IPS DF 19.7 (cell line): ENCODE measurements at regions not wholly inside any gene's neighbourhood (a gene's known extent, or its start where the extent isn't known, plus 50 kb on each side); places are given as distances from the start of the nearest gene placed in this dataset.
A peak's percentile ranks its signal among the peaks of the same experiment; 100 is the strongest.
"Not testable (repeated sequence)": the region's sequence is repeated elsewhere in the genome, so short reads cannot be mapped to it uniquely, and the experiment has no call there.

Experiments used
- DNase-seq: peaks from one replicate; pipeline ENCODE4 v3.0.0-alpha.2; 2013; ENCODE audit warnings: low read depth, low spot score

DNA sequence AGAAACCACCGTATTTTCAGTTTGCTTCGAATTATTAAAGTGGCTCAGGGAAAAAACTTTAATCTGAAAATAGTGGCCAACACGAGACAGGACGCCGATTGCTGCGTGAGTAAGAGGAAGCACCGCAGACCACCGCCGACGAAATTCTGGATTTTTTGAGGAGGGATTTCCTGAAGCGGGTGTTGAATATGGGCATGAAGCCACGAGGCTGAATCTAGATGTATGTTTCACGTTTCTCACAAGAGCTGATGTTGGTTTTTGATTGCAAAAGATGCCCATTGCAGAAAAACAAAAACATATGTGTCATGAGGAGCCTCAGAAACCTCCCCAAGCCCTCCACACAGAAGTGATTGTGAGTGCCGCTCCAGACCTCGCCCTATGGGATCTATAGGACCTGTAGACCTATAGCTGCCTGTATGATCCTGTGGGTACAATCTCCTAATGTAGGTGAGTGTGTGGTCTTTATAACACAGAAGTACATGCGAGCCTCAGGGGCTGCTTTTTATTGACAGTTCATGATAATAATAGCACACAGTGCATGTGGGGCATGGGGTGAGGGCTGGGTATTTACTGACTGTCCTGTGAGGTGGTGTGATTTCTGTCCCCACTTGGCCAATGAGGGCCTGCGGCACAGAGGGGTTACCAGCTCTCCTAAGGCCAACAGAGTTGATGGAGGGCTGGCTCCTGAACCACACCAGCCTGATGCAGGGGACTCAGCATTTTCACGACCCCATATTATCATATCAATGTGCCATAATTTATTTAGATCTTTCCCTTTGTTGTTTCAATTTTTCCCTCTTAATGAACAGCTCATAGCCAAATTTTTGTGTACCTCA, 243.9 kb downstream of the DLL1 start:
- DNase-seq, result no peak

DNA sequence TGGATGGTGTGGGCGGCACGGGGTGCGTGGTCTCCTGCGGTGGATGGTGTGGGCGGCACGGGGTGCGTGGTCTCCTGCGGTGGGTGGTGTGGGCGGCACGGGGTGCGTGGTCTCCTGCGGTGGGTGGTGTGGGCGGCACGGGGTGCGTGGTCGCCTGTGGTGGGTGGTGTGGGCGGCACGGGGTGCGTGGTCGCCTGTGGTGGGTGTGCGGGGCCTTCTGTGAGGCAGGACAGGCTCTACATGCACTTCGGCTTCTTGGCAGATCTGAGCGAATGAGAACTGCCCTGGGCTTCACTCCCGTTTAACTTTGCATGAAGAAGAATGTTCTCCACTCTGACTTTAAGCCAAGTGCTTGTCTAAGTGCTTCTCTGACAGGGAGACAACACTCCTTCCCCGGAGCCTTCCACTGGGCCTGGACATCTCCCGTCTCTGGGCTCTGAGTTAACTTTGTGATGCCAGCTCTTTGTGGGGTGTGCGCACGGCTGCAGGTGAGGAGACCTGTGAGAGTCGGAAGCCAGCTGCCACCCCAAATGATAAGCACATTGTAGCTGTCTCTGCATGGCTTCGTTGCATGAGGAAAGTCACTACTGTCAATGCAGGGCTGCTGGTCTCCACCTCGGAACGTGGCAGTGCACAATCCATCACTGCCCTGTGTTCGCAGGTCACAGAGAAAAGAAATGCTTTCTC, 244.8 kb downstream of the DLL1 start:
- DNase-seq, result no peak

GRCh38 chr6:170045563-170045960, 245.3 kb downstream of the DLL1 start:
- no peak for DNase-seq

- no peak for DNase-seq
These were observed 245.9 kb downstream of the DLL1 start for GRCh38 chr6:170044836-170045562.

DNA sequence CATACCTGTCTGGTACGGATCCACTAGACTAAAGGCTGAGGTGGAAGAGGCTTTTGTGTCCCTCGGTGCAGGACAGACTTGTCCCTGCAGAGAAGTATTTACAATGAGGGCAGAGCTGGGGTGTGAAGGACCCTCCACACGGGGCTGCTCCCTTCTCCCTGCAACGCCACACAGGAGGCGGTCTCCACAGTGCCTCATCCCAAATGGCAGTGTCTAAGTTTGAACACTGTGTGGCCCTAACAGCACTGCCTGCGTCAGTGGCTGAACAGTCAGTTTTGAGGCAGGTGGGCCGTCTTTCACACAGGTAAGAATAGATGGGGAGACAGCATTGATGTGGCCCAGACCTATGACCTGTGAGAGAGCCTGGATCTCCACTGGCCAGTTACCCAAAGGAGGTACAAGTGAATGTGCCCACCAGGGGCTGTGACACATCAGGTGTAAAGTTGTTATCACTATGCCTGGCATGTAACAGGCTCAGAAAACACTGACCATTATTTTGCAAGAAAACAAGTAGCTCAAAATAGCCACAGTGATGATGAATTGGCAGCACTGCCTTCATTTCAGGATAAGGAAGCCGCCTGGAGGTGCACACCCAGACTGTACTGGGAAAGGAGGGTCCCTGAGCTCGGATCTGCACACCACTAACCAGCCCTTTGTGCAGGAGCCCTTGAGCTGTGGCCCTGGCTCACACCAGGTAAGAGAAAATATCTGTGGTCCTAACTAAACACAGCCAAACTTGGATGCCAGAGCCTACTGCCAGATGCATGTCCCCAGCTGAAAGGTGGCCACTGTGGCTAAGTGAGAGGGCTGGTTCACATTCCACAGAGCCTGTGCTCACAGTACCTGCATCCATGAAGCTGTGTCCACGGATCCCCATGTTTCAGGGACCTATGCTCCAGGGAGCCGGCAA, 246.7 kb downstream of the DLL1 start:
- DNase-seq, result no peak

DNA sequence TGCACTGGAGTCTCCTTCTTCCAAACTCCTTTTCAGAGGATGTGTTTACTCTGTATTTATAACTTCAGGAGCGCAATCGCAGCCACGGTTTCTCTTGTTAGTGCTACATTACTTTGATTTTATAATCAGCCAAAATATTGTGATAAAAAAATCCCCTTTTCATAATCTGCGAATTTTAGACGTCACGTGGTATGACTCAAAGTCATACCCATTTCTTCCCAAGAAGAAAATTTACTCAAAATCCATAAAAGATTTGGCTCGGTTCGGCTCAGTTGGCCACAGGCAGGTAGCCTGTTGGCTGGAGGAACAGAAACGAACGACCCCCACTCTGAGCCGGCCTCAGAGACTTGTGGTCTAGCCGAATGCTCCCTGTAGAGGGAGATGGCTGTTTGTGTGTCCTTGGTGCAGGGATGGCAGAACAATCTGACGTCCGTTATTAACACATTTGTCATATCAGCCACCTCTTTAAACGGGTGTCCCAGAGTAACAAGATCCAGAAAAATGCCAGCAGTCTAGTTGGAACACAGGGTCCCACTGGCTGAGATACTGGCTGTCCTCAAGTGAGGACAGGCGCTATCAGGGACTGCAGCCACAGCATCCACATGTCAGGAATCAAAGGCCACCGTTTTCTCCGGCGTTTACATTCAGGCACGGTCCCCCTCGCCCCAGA, 247.6 kb downstream of the DLL1 start:
- DNase-seq, result no peak

DNA sequence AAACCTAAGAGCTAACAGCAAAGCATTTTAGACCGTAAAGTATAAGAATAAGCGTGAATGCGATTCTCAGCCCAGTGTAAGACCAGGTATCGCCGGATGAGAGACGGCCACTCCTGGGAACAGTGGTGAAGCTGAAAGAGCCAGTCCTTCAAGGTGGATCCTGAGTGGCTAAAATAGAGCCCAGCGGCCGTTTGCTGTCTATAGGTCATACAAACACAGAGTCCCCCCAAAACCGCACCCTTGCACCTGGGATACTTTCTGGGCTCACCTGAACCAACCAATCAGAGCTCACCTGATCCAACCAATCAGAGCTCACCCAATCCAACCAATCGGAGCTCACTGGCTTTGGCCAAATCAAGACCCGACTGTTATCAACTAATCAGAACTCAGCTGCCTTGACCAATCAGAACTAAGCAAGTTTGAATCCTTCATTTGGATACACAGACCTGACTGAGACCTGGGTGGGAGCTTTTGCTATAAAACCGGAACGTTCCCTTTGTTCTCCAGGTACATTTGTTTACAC, 248.2 kb downstream of the DLL1 start:
- no peak for DNase-seq

GRCh38 chr6:170042123-170042522, 248.8 kb downstream of the DLL1 start:
- DNase-seq, result no peak

DNA sequence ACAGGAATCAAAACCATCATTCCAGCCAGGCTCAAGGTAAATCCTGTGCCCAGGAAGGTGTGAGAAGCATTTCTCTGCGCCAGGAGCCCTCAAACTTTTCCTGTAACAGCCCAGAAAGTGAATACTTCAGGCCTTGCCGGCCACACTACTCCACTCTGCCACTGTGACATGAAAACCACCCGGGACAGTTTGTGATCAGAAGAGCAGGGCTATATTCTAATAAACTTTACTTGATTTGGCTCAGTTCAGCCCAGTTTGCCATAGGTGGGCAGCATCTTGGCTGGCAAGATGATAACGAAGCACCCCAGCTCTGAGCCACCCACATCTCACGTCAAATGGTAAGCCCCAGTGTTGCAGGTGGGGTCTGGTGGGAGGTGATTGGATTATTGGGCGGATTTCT, 249.4 kb downstream of the DLL1 start:
- DNase-seq, result no peak

GRCh38 chr6:170040906-170041305, 250.0 kb downstream of the DLL1 start:
- DNase-seq, result no peak

- DNase-seq, result no peak
These were observed 250.8 kb downstream of the DLL1 start for GRCh38 chr6:170040115-170040500.

- no peak for DNase-seq
These were observed 251.4 kb downstream of the DLL1 start for GRCh38 chr6:170039156-170040114.

DNA sequence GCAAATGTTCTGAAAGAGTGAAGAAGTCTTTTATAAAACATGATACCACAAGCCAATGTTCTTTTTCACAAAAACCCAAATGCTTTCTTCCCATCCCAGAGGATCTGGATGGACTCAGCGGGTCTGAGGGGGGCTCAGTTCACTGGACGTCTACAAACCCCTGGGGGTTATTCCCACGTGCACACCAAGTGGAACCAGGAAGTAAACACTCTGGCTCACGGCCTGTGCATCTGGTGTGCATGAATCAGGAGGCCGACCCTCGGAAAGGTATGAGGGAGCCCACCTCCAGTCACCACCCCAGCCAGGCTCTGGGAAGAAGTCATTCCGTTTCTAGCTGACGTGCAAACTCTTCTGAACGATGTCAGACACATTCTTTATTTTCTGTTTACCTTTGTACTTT, 252.2 kb downstream of the DLL1 start:
- no peak for DNase-seq

GRCh38 chr6:170038251-170038650, 252.6 kb downstream of the DLL1 start:
- no peak for DNase-seq

- DNase-seq, result no peak
These were observed 253.2 kb downstream of the DLL1 start for GRCh38 chr6:170037541-170038250.

DNA sequence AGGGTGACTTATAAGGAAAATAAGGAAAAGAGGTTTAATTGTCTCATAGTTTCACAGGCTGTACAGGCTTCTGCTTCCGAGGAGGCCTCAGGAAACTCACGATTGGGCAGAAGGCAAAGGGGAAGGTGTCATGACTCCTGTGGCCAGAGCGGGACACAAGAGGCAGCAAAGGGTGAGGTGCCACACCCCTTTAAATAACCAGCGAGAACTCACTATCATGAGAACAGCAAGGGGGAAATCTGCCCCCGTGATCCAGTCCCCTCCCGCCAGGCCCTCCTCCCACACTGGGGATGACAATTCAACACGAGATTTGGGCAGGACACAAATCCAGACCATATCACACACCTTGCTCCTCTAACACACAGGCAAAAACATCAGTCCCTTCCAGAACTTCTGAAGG, 254.0 kb downstream of the DLL1 start:
- DNase-seq, result no peak

DNA sequence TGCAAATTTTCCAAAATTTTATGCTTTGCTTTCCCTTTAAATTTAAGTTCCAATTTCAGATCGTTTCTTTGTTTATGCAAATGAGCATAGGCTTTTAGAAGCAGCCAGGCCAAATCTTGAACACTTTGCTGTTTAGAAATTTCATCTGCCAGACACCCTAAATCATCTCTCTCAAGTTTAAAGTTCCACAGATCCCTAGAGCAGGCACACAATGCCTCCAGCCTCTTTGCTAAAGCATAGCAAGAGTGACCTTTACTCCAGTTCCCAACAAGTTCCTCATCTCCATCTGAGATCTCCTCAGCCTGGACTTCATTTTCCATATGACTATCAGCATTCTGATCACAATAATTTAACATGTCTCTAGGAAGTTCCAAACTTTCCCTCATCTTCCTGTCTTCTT, 254.5 kb downstream of the DLL1 start:
- DNase-seq, result not testable (repeated sequence)

- DNase-seq, result peak; percentile 30
These were observed 255.0 kb downstream of the DLL1 start for GRCh38 chr6:170035901-170036304.

DNA sequence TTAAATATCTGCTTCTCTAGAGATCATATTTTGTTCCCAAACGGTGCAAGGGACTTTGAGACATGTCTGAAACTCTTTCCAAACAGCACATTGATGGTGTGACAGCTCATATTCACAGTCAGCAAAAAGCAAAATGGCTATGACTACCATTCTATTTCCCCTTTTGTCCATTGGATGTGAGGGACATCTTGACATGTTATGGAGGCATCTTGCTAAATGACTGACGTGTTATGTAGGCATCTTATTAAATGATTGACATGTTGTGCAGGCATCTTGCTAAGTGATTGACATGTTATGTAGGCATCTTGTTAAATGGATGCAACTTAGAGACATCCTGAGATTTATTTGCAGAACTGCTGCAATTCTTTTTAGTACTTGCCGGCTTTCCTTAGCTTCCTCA, 255.8 kb downstream of the DLL1 start:
- no peak for DNase-seq
